ENCODE measurements at regions not wholly inside any gene's neighbourhood (a gene's known extent, or its start where the extent isn't known, plus 50 kb on each side); places are given as distances from the start of the nearest gene placed in this dataset.

- DNase-seq (ENCODE audit: low spot score) = no peak
Measured at GRCh38 chr5:88396751-88397281, 128.2 kb upstream of the TMEM161B start.

GRCh38 chr5:88396000-88396535, 127.4 kb upstream of the TMEM161B start:
- no peak for DNase-seq (ENCODE audit: low spot score)

GRCh38 chr5:88395264-88395663, 126.6 kb upstream of the TMEM161B start:
- DNase-seq (ENCODE audit: low spot score) = no peak

- DNase-seq (ENCODE audit: low spot score) = no peak
Measured at GRCh38 chr5:88394536-88395175, 126.0 kb upstream of the TMEM161B start.

GRCh38 chr5:88393716-88394535, 125.3 kb upstream of the TMEM161B start:
- DNase-seq (ENCODE audit: low spot score) = no peak

- DNase-seq (ENCODE audit: low spot score) = no peak
Measured at GRCh38 chr5:88393042-88393441, 124.4 kb upstream of the TMEM161B start.

GRCh38 chr5:88391991-88392390, 123.3 kb upstream of the TMEM161B start:
- DNase-seq (ENCODE audit: low spot score) = no peak

- no peak for DNase-seq (ENCODE audit: low spot score)
Measured at GRCh38 chr5:88391116-88391515, 122.5 kb upstream of the TMEM161B start.

GRCh38 chr5:88390481-88390880, 121.8 kb upstream of the TMEM161B start:
- DNase-seq (ENCODE audit: low spot score) = no peak

GRCh38 chr5:88390096-88390441, 121.4 kb upstream of the TMEM161B start:
- DNase-seq (ENCODE audit: low spot score) = no peak

GRCh38 chr5:88389338-88390095, 120.9 kb upstream of the TMEM161B start:
- DNase-seq (ENCODE audit: low spot score) = no peak

GRCh38 chr5:88388476-88389337, 120.1 kb upstream of the TMEM161B start:
- DNase-seq (ENCODE audit: low spot score) = no peak

GRCh38 chr5:88384886-88385285, 116.2 kb upstream of the TMEM161B start:
- no peak for DNase-seq (ENCODE audit: low spot score)

- no peak for DNase-seq (ENCODE audit: low spot score)
Measured at GRCh38 chr5:88380332-88380731, 111.7 kb upstream of the TMEM161B start.

- DNase-seq (ENCODE audit: low spot score) = no peak
Measured at GRCh38 chr5:88377705-88378656, 109.3 kb upstream of the TMEM161B start.

- DNase-seq (ENCODE audit: low spot score) = no peak
Measured at GRCh38 chr5:88377240-88377639, 108.6 kb upstream of the TMEM161B start.

GRCh38 chr5:88376728-88377127, 108.1 kb upstream of the TMEM161B start:
- no peak for DNase-seq (ENCODE audit: low spot score)

- DNase-seq (ENCODE audit: low spot score) = no peak
Measured at GRCh38 chr5:88374391-88374790, 105.7 kb upstream of the TMEM161B start.

GRCh38 chr5:88370824-88371223, 102.2 kb upstream of the TMEM161B start:
- no peak for DNase-seq (ENCODE audit: low spot score)

- no peak for DNase-seq (ENCODE audit: low spot score)
Measured at GRCh38 chr5:88368201-88368600, 99.6 kb upstream of the TMEM161B start.

Data from CD4-positive, alpha-beta T cell treated with Interleukin-15 for 4 hours (primary cell).